ENCODE measurements at regions not wholly inside any gene's neighbourhood (a gene's known extent, or its start where the extent isn't known, plus 50 kb on each side); places are given as distances from the start of the nearest gene placed in this dataset.

DNA sequence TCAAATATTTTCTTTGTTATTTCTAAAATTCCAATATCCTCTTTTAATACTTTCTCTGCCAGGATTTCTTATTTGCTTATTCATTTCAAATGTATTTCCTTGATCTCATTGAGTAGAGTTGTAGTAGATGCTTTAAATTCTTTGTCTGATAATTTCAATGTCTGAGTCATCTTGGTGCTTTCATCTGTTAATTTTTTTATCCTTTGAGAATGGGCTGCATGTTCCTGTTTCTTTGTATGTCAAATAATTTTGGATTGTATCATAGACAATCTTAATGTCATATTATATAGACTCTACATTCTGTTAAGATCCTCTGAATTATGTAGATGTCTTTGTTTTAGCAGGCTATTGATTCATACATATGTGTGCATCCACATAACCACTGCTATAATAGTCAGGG is 57.5 kb downstream of the MYEOV start:
- no peak for TF ChIP-seq CEBPB (IDR thresholded peaks at IDR 0.05; ENCODE audit: low read depth, low read length)
- TF ChIP-seq, protein P1, sequence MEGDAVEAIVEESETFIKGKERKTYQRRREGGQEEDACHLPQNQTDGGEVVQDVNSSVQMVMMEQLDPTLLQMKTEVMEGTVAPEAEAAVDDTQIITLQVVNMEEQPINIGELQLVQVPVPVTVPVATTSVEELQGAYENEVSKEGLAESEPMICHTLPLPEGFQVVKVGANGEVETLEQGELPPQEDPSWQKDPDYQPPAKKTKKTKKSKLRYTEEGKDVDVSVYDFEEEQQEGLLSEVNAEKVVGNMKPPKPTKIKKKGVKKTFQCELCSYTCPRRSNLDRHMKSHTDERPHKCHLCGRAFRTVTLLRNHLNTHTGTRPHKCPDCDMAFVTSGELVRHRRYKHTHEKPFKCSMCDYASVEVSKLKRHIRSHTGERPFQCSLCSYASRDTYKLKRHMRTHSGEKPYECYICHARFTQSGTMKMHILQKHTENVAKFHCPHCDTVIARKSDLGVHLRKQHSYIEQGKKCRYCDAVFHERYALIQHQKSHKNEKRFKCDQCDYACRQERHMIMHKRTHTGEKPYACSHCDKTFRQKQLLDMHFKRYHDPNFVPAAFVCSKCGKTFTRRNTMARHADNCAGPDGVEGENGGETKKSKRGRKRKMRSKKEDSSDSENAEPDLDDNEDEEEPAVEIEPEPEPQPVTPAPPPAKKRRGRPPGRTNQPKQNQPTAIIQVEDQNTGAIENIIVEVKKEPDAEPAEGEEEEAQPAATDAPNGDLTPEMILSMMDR (IDR thresholded peaks at IDR 0.05; ENCODE audit: control extremely low read depth in 1 of 3, insufficient read depth in 1 of 3, low read depth in 1 of 3, low read length in 3 of 3), result no peak
- TF ChIP-seq, protein P2, sequence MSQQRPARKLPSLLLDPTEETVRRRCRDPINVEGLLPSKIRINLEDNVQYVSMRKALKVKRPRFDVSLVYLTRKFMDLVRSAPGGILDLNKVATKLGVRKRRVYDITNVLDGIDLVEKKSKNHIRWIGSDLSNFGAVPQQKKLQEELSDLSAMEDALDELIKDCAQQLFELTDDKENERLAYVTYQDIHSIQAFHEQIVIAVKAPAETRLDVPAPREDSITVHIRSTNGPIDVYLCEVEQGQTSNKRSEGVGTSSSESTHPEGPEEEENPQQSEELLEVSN (IDR thresholded peaks at IDR 0.05), result no peak
- no peak for TF ChIP-seq EZH2 (IDR thresholded peaks at IDR 0.05; ENCODE audit: low read depth, low read length, severe bottlenecking)
- no peak for TF ChIP-seq SRF (IDR thresholded peaks at IDR 0.05; ENCODE audit: low read depth, low read length)
- no peak for TF ChIP-seq CREB1 (IDR thresholded peaks at IDR 0.05)
- no peak for TF ChIP-seq POLR2AphosphoS5 (IDR thresholded peaks at IDR 0.05; ENCODE audit: low read depth, low read length)
- TF ChIP-seq EGR1 (IDR thresholded peaks at IDR 0.05; ENCODE audit: borderline replicate concordance, low read depth, low read length), result no peak
- TF ChIP-seq, protein P3, sequence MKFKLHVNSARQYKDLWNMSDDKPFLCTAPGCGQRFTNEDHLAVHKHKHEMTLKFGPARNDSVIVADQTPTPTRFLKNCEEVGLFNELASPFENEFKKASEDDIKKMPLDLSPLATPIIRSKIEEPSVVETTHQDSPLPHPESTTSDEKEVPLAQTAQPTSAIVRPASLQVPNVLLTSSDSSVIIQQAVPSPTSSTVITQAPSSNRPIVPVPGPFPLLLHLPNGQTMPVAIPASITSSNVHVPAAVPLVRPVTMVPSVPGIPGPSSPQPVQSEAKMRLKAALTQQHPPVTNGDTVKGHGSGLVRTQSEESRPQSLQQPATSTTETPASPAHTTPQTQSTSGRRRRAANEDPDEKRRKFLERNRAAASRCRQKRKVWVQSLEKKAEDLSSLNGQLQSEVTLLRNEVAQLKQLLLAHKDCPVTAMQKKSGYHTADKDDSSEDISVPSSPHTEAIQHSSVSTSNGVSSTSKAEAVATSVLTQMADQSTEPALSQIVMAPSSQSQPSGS (IDR thresholded peaks at IDR 0.05; ENCODE audit: low read length), result no peak

All from H1 (cell line).